Activated naive CD4-positive, alpha-beta T cell treated with anti-CD3 and anti-CD28 coated beads, Interleukin-2, amount 50 U/mL, for 72 hours (primary cell): ENCODE measurements at regions not wholly inside any gene's neighbourhood (a gene's known extent, or its start where the extent isn't known, plus 50 kb on each side); places are given as distances from the start of the nearest gene placed in this dataset.
"Not testable (repeated sequence)": the region's sequence is repeated elsewhere in the genome, so short reads cannot be mapped to it uniquely, and the experiment has no call there.

Experiments used
- ATAC-seq, 2 donors: fragments of 150-1000 bp; cut with Tn5 transposase; 2 replicates each; pipeline ENCODE4 v1.10.0; 2021; ENCODE audit warnings: mild to moderate bottlenecking in 2 of 2, moderate library complexity in 2 of 2
- DNase-seq, 2 donors: peaks; one replicate each; pipeline ENCODE4 v3.0.0; 2021 to 2022; ENCODE audit warnings: low spot score in 2 of 2
- H3K27ac Mint-ChIP-seq, 2 donors: one replicate each; pipeline ENCODE4 v1.8.0; 2022; ENCODE audit warnings: mild to moderate bottlenecking in 2 of 2, mixed read lengths in 2 of 2
- H3K36me3 Mint-ChIP-seq, 2 donors: one replicate each; pipeline ENCODE4 v1.8.0; 2022; ENCODE audit warnings: mixed read lengths in 2 of 2
- H3K9me3 Mint-ChIP-seq, 2 donors: one replicate each; pipeline ENCODE4 v1.8.0; 2022; ENCODE audit warnings: mixed read lengths in 2 of 2

DNA sequence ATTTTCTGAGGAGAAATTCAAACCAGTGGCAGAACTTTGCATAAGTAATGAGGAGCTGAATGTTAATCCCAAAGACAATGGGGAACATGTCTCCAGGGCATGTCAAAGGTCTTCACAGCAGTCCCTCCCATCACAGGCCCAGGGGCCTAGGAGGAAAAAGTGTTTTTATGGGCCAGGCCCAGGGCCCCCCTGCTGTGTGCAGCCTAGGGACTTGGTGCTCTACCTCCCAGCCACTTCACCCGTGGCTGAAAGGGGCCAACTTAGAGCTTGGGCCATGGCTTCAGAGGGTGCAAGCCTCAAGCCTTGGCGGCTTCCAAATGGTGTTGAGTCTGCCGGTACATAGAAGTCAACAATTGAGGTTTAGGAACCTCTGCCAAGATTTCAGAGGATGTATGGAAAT is 854.0 kb downstream of the LRRIQ3 start:
- H3K27ac Mint-ChIP-seq = no peak overlapping the region
- peaks cover 11 to 14% of the 10 kb centered on the region in 2 donors for H3K9me3 Mint-ChIP-seq
- ATAC-seq (no peak), DNase-seq (no peak)
- H3K36me3 Mint-ChIP-seq = no peaks in the 10 kb centered on the region

DNA sequence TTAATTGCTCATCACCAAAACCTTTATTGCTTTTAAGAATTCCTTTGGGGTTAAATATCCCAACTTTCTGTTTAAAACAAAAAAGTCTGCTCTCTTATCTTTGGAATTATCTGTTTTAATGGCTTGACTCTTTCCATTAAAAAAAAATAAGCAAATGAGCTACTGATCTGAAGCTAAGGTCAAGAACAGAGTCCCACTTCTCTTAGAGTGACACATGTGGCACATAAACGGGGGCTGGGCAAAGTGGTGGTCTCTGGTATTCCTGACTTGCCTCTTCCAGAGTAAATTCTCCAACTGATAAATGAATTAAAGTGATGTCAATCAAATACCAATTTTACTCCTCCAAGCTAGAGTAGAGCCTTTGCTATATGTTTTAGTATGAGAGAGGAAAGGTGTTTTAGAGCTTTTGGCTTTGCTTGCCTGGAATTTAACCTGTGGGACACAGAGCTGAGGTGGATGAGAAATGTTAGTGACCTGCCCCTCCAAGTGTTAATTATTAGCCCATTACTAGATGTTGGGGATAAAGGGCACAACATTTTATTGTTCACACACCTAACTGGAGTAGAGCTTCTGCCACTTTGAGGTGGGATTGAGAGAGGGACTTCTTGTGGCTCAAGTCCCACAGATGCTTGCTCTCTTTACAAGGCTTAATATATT is 864.0 kb downstream of the LRRIQ3 start:
- DNase-seq (no peak), ATAC-seq (no peak)
- peaks cover 11 to 18% of the 10 kb centered on the region in 2 donors for H3K9me3 Mint-ChIP-seq
- H3K36me3 Mint-ChIP-seq = peaks cover 8 to 9% of the 10 kb centered on the region in 2 donors
- H3K27ac Mint-ChIP-seq = no peak overlapping the region

DNA sequence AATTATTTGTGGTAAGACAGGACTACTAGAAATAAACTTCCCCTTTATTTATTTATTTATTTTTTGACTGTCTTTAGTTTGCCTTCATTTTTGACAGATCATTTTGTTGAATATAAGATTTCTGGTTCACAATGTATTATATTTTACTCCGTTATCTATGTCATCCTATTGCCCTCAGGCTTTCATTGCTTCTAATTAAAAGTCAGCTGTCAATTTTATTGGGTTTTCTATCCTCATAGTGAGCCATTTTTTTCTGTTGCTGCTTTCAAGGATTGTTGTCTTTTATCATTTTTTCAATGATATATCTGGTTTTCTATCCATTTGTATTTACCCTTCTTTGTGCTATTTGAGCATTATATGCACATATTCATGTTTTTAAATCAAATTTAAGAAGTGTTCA is 866.2 kb downstream of the LRRIQ3 start:
- Mint-ChIP-seq H3K36me3 (peaks cover 8 to 9% of the 10 kb centered on the region in 2 donors), H3K9me3 (peaks cover 13 to 26% of the 10 kb centered on the region in 2 donors), H3K27ac (no peak overlapping the region)
- ATAC-seq (no peak), DNase-seq (no peak)

DNA sequence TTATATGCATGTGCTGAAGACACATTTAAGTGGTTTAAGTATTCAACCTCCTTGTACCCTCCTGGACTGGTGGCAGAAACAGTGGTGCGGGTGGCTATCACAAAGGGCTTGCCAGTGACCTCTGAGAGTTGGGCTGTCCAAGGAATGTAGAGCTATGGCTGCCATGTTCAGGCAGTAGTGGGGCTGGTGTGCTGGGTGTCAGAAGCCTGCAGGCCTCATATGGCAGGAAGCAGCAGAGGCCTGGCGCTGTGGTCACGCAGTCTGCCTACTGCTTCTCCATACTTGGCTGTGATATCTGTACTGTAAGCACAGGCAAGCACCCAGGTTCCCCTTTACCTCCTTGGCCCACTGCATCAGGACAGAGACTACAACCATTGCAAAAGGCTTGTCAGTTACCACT is 870.0 kb downstream of the LRRIQ3 start:
- Mint-ChIP-seq H3K36me3 (peaks cover 0 to 5% of the 10 kb centered on the region in 2 donors), H3K9me3 (peaks cover 21 to 25% of the 10 kb centered on the region in 2 donors), H3K27ac (no peak overlapping the region)
- ATAC-seq (no peak), DNase-seq (no peak)

DNA sequence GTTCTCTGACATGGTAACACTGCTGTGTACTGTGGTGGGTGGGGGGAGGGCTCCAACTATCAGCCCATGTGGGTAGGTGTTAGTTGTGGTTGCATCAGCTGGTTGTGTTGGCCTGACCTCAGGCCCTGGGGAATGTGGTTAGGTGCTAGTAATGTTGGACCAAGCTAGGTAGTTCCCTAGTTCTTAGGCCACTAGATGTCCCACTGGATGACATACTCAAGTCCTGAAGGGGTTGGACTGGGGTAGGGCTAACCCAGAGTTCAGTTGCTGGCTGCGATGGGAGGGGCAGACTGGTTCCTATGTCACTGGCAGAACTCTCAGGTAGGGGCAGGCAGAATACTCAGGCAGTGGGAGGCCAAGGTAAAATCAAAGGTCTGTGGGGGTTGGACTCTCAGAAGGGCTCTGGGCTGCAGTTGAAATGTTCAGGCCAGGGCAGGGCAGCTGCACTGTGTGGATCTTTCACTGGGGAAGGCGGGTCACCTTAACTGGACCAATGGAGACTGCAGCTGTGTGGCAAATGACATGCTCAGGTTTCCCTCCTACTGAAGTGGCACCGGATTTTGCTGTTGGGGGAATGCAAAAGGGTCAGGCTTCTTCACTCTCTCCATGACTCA is 870.7 kb downstream of the LRRIQ3 start:
- DNase-seq (no peak), ATAC-seq (no peak)
- Mint-ChIP-seq H3K36me3 (peaks cover 0 to 5% of the 10 kb centered on the region in 2 donors), H3K27ac (no peak overlapping the region), H3K9me3 (peaks cover 21 to 28% of the 10 kb centered on the region in 2 donors)

DNA sequence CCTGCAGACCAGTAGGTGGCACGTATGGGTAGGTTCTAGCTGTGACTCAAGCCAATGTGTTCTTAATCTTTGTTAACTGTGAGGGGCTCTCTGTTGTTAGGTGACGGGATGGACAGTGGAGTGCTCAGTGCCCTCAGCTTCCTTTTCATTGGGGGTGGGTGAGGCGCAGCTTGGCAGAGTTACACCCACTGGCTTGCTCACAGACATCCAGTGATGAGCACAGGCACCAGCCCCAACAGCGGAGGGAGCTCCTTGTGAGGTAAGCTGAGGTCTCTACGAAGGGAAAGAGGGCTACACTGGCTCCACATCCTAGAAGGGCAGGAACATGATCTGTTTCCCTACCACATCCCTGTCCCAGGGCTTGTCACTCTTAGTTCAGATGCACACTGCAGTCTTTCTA is 871.3 kb downstream of the LRRIQ3 start:
- H3K9me3 Mint-ChIP-seq = peaks cover 21 to 24% of the 10 kb centered on the region in 2 donors
- peaks cover 0 to 5% of the 10 kb centered on the region in 2 donors for H3K36me3 Mint-ChIP-seq
- no peak overlapping the region for H3K27ac Mint-ChIP-seq
- DNase-seq = no peak
- no peak for ATAC-seq

DNA sequence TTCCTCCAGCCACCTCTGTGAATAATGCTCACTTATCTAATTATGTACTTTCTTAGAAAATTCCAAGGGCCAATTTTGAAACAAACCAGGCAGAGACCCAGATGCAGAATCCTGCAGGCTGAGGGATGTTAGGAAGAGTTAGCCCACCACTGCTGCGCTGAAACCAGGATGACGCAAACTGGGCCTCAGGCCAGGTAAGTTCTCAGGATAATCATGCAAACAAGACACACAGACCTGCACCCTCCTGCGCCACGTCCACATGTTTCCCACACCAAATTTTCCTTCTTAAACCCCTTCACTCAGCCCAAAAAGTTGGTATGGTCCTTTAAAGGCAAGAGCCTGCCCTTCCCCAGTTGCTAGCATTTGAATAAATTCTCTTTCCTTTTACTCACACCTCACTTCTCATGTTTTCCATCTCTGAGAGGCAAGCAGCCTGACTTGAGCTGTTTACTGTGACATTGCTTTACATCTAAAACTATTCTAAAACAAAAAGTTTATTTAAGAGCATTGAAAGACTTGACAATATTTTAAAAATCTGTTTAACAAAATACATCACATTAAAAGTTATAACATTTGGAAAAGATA is 887.1 kb downstream of the LRRIQ3 start:
- no peak overlapping the region for H3K27ac Mint-ChIP-seq
- H3K9me3 Mint-ChIP-seq = peaks cover 14 to 17% of the 10 kb centered on the region in 2 donors
- H3K36me3 Mint-ChIP-seq = no peaks in the 10 kb centered on the region
- no peak for DNase-seq
- no peak for ATAC-seq

DNA sequence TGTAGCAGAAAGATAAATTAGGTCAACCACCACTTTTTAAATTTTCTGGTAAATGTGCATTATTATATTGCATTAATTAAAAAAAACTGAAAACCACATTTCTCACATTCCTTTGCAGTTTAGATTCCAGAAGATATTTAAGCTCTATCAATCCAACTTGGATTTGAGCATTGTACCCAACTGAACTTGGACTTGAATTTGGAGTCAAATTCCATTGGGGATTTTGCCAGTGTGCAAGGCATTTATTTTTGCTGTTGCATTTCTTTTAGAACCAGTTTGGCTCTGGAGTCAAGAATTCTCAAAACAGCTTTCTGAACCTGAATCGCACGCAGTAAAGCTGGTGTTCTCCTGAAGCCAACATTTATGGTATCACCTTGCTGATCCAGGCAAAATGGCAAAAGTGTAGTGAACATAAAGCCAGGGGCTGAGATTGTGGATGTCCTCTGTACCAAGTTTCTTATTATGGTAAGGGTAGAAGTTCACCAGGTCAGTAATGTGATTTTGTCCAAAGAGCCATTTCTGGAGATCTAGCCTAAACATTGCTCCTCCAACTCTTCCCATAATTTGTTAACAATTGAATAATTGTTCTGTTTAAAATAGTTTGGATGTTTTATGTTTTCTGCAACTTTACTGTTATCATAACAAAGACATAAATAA is 890.9 kb downstream of the LRRIQ3 start:
- no peaks in the 10 kb centered on the region for H3K36me3 Mint-ChIP-seq
- ATAC-seq (no peak), DNase-seq (no peak)
- H3K9me3 Mint-ChIP-seq = peaks cover 5 to 9% of the 10 kb centered on the region in 2 donors
- no peak overlapping the region for H3K27ac Mint-ChIP-seq

DNA sequence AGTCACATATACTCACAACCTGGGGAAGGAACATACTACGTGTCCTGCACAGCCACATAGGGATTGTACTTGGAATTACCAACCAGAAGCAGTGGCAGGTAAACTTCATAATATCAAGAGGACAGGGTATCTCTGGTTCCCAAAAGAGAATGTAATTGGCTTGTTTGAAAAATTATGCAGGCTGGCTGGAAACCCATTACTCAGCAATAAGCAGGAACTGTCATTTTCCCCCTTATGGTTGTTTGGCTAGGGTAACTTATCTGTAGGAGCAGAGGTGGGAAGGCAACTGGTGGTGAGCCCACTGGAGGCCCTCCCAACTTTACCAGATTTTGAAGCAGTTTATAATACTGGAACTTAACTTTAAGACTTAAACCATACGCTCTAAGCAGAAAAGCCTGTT is 924.1 kb downstream of the LRRIQ3 start:
- no peak for DNase-seq
- H3K36me3 Mint-ChIP-seq = peaks cover 0 to 8% of the 10 kb centered on the region in 2 donors
- no peak for ATAC-seq
- H3K27ac Mint-ChIP-seq = no peak overlapping the region
- H3K9me3 Mint-ChIP-seq = peaks cover 15 to 21% of the 10 kb centered on the region in 2 donors

DNA sequence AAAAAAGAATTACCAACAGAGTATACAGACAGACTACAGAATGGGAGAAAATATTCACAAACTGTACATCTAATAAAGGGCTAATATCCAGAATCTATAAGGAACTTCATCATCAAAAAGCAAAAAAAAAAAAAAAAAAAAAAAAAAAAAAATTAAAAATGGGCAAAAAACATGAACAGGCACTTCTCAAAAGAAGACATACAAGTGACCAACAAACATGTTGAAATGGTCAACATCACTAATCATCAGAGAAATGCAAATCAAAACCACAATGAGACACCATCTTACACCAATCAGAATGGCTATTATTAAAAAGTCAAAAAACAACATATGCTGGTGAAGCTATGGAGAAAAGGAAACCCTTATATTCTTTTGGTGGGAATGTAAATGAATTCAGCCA is 952.8 kb downstream of the LRRIQ3 start:
- not testable (repeated sequence) for H3K36me3 Mint-ChIP-seq, H3K27ac Mint-ChIP-seq, ATAC-seq, DNase-seq
- peaks cover 22% of the 10 kb centered on the region in 2 donors for H3K9me3 Mint-ChIP-seq

DNA sequence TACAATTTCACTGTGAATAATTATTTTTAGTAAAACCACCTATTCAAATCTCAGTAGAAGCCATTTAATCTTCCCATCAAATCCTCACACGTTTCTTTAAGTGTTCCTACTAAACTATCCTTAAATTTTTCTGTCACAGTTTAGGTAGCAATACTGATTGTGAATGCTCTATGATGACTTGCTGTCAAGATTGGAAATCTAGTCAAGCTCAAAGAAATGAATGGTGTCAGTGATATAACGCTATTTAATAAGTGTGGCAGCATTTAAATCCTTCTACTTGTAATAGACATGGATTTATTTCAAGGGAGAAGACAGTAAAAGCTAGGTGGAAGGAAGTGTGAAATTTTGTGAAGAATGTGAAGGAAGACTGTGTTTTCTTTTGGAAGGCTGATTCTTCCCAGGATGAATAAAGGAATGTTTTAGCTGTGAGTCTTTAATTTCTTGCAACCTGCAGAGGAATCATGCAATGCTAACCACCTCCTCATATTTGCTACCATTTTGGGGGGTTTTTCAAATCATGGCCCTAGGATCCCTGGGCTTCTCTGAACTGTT is 936.7 kb upstream of the NEGR1 start:
- H3K36me3 Mint-ChIP-seq = peaks cover 0 to 7% of the 10 kb centered on the region in 2 donors
- DNase-seq (no peak), ATAC-seq (no peak)
- no peak overlapping the region for H3K27ac Mint-ChIP-seq
- peaks cover 17 to 18% of the 10 kb centered on the region in 2 donors for H3K9me3 Mint-ChIP-seq

DNA sequence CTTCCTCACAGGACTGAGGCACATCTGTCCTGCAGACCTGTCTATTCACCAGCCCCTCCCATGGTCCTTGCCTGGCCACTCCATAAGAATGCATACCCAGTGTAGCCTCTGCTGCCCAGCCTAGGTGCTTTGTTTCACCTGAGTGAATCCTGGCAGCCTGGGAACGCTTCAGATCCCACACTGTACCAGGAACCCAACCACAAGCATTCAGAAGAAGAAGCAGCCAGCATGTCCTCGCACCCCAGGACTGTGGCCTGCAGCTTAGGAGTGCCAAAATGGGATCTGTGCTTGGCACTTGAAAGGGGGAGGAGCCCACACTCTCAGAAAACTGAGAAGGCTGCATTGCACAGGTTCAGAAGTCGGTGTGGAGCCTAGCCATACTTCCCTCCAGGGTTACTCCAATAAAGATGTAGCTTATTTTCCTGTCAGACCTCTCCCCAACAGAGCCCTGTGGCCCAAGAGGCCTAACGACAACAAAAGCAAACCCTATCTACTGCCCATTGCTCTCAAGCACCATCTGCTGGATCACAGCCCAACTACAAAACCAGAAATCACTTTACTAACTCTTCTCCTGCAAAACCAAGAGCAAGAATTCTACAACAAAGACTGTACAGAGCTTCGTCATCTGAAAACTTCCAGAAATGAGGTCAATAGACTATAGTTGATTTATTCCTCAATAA is 923.1 kb upstream of the NEGR1 start:
- no peak for ATAC-seq
- Mint-ChIP-seq H3K27ac (no peak overlapping the region), H3K9me3 (peaks cover 18 to 27% of the 10 kb centered on the region in 2 donors), H3K36me3 (no peaks in the 10 kb centered on the region)
- no peak for DNase-seq

DNA sequence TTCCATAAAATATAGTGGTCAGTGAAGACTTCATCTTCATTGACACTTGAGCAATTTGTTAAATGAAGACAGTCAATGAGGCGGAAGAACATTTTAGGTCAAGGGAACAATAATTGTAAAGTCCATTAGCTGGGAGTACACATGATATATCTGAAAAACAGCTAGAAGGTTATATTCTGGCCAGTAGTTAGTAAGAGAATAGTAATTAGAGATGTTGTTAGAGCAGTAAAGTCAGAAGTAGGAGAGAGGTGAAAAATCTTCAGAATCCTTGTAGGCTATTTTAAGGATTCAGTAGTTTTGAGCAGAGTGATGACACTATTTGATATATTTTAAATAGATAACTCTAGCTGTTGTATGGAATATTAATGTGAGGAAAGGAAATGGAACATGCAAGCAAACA is 915.6 kb upstream of the NEGR1 start:
- peaks cover 8 to 9% of the 10 kb centered on the region in 2 donors for H3K9me3 Mint-ChIP-seq
- H3K27ac Mint-ChIP-seq = no peak overlapping the region
- DNase-seq (no peak), ATAC-seq (no peak)
- H3K36me3 Mint-ChIP-seq = no peaks in the 10 kb centered on the region

DNA sequence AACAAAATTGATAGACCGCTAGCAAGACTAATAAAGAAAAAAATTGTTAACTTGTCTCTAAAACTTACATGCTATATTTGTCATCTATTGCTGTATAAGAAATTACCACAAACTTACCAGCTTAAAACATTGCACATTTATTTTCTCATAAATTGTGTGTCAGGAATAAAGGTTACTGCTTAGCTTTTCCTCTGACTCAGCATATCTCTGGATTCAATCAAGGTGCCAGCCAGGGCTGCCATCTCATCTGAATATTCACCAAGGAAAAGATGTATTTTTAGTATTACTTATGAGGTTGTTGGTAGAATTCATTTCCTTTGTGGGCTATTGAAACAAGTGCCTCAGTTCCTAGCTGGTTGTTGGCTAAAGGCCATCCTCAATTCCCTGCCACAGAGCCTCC is 912.6 kb upstream of the NEGR1 start:
- peaks cover 3 to 7% of the 10 kb centered on the region in 2 donors for H3K9me3 Mint-ChIP-seq
- H3K27ac Mint-ChIP-seq = no peak overlapping the region
- ATAC-seq = no peak
- no peaks in the 10 kb centered on the region for H3K36me3 Mint-ChIP-seq
- no peak for DNase-seq

DNA sequence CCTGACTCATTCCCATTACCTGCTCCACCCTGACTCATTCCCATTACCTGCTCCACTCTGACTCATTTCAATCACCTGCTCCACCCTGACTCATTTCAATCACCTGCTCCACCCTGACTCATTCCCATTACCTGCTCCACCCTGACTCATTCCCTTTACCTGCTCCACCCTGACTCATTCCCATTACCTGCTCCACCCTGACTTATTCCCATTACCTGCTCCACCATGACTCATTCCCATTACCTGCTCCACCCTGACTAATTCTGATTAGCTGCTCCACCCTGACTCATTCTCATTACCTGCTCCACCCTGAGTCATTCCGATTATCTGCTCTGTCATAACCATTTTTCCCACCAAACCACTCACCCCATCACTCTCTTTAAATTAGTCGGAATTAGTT is 901.2 kb upstream of the NEGR1 start:
- Mint-ChIP-seq H3K27ac (peak overlapping the region in 1 of 2 donors; percentile 25), H3K9me3 (peaks cover 11 to 12% of the 10 kb centered on the region in 2 donors)
- H3K36me3 Mint-ChIP-seq, ATAC-seq, DNase-seq: not testable (repeated sequence)

DNA sequence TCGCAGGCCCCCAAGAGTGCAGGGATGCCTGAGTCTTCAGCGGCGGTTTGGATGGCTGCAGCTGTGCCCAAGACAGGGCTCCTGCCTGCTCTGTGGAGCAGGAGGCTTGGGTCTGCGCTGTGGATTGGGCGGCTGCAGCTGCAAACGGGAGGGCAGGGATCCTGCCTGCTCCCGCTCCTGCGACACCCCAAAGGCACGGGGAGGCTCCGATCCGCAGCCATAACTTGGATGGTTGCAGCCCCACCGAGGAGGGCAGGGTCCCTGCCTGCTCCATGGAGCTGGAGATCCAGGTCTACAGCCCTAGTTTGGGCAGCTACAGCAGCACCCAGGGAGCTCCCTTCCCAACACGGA is 898.8 kb upstream of the NEGR1 start:
- no peak for DNase-seq
- Mint-ChIP-seq H3K36me3 (no peaks in the 10 kb centered on the region), H3K27ac (no peak overlapping the region), H3K9me3 (peaks cover 11 to 12% of the 10 kb centered on the region in 2 donors)
- no peak for ATAC-seq
